ENCODE measurements at regions not wholly inside any gene's neighbourhood (a gene's known extent, or its start where the extent isn't known, plus 50 kb on each side); places are given as distances from the start of the nearest gene placed in this dataset.

- no peak for TF ChIP-seq CTCF (IDR thresholded peaks at IDR 0.05)
- TF ChIP-seq POLR2A (IDR thresholded peaks at IDR 0.05): no peak
Measured at GRCh38 chr1:101406271-101406670, 169.5 kb downstream of the S1PR1 start.

Measured in lower leg skin (tissue), 3 donors.